ENCODE measurements at regions not wholly inside any gene's neighbourhood (a gene's known extent, or its start where the extent isn't known, plus 50 kb on each side); places are given as distances from the start of the nearest gene placed in this dataset.
A peak's percentile ranks its signal among the peaks of the same experiment; 100 is the strongest.

DNA sequence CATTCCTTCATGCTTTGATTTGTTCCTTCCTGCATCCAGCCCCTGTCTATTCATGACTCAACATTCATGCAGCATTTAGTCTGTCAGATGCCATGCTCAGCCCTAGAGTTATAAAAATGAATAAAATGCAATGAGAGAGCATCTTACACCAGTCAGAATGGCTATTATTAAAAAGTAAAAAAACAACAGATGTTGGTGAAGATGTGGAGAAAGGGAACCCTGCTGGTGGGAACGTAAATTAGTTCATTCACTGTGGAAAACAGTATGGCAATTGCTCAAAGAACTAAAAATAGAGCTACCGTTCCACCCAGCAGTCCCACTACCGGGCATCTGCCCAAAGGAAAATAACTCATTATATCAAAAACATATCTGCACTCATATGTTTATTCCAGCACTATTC is 70.0 kb upstream of the GTF3A start:
- DNase-seq (ENCODE audit: low spot score), result no peak
- H3K4me1 ChIP-seq (ENCODE audit: insufficient read depth, poor library complexity, severe bottlenecking), result no peaks in the 10 kb centered on the region
- no peaks in the 10 kb centered on the region for H3K27me3 ChIP-seq (ENCODE audit: insufficient read depth, poor library complexity, severe bottlenecking)
- no peak for TF ChIP-seq CTCF (IDR thresholded peaks at IDR 0.05; ENCODE audit: poor library complexity, severe bottlenecking)
- no peak overlapping the region for H3K27ac ChIP-seq (ENCODE audit: poor library complexity, severe bottlenecking)
- ATAC-seq (ENCODE audit: low read depth), result no peak
- no peak overlapping the region for H3K4me3 ChIP-seq (ENCODE audit: severe bottlenecking)
- H3K9me3 ChIP-seq (ENCODE audit: severe bottlenecking), result no peaks in the 10 kb centered on the region
- H3K36me3 ChIP-seq (ENCODE audit: low read depth), result no peaks in the 10 kb centered on the region

GRCh38 chr13:27355894-27356293 is 68.5 kb upstream of the GTF3A start:
- DNase-seq (ENCODE audit: low spot score) (no peak), ATAC-seq (ENCODE audit: low read depth) (no peak)
- H3K4me1 ChIP-seq (ENCODE audit: insufficient read depth, poor library complexity, severe bottlenecking), result no peaks in the 10 kb centered on the region
- no peaks in the 10 kb centered on the region for H3K9me3 ChIP-seq (ENCODE audit: severe bottlenecking)
- H3K36me3 ChIP-seq (ENCODE audit: low read depth), result no peaks in the 10 kb centered on the region
- no peaks in the 10 kb centered on the region for H3K27me3 ChIP-seq (ENCODE audit: insufficient read depth, poor library complexity, severe bottlenecking)
- TF ChIP-seq CTCF (IDR thresholded peaks at IDR 0.05; ENCODE audit: poor library complexity, severe bottlenecking), result no peak
- no peak overlapping the region for H3K4me3 ChIP-seq (ENCODE audit: severe bottlenecking)
- no peak overlapping the region for H3K27ac ChIP-seq (ENCODE audit: poor library complexity, severe bottlenecking)

GRCh38 chr13:27358420-27358819 is 66.0 kb upstream of the GTF3A start:
- H3K36me3 ChIP-seq (ENCODE audit: low read depth), result no peaks in the 10 kb centered on the region
- no peaks in the 10 kb centered on the region for H3K9me3 ChIP-seq (ENCODE audit: severe bottlenecking)
- ATAC-seq (ENCODE audit: low read depth) (no peak), DNase-seq (ENCODE audit: low spot score) (no peak)
- H3K27ac ChIP-seq (ENCODE audit: poor library complexity, severe bottlenecking), result no peak overlapping the region
- no peaks in the 10 kb centered on the region for H3K27me3 ChIP-seq (ENCODE audit: insufficient read depth, poor library complexity, severe bottlenecking)
- TF ChIP-seq CTCF (IDR thresholded peaks at IDR 0.05; ENCODE audit: poor library complexity, severe bottlenecking), result no peak
- H3K4me3 ChIP-seq (ENCODE audit: severe bottlenecking), result no peak overlapping the region
- H3K4me1 ChIP-seq (ENCODE audit: insufficient read depth, poor library complexity, severe bottlenecking), result no peaks in the 10 kb centered on the region

- Histone ChIP-seq H3K4me1 (ENCODE audit: insufficient read depth, poor library complexity, severe bottlenecking) (no peaks in the 10 kb centered on the region), H3K4me3 (ENCODE audit: severe bottlenecking) (no peak overlapping the region), H3K9me3 (ENCODE audit: severe bottlenecking) (no peaks in the 10 kb centered on the region), H3K36me3 (ENCODE audit: low read depth) (no peaks in the 10 kb centered on the region), H3K27me3 (ENCODE audit: insufficient read depth, poor library complexity, severe bottlenecking) (no peaks in the 10 kb centered on the region), H3K27ac (ENCODE audit: poor library complexity, severe bottlenecking) (no peak overlapping the region)
- no peak for DNase-seq (ENCODE audit: low spot score)
- TF ChIP-seq CTCF (IDR thresholded peaks at IDR 0.05; ENCODE audit: poor library complexity, severe bottlenecking), result peak; percentile 64
- ATAC-seq (ENCODE audit: low read depth), result peak; percentile 65
Measured at GRCh38 chr13:27359199-27359821, 65.1 kb upstream of the GTF3A start.

GRCh38 chr13:27360562-27360961 is 63.9 kb upstream of the GTF3A start:
- TF ChIP-seq CTCF (IDR thresholded peaks at IDR 0.05; ENCODE audit: poor library complexity, severe bottlenecking), result no peak
- H3K9me3 ChIP-seq (ENCODE audit: severe bottlenecking), result no peaks in the 10 kb centered on the region
- no peaks in the 10 kb centered on the region for H3K36me3 ChIP-seq (ENCODE audit: low read depth)
- H3K4me3 ChIP-seq (ENCODE audit: severe bottlenecking), result no peak overlapping the region
- no peaks in the 10 kb centered on the region for H3K4me1 ChIP-seq (ENCODE audit: insufficient read depth, poor library complexity, severe bottlenecking)
- no peak overlapping the region for H3K27ac ChIP-seq (ENCODE audit: poor library complexity, severe bottlenecking)
- H3K27me3 ChIP-seq (ENCODE audit: insufficient read depth, poor library complexity, severe bottlenecking), result no peaks in the 10 kb centered on the region
- DNase-seq (ENCODE audit: low spot score), result no peak
- ATAC-seq (ENCODE audit: low read depth), result no peak

Data from RWPE2 (cell line).